ENCODE measurements at regions not wholly inside any gene's neighbourhood (a gene's known extent, or its start where the extent isn't known, plus 50 kb on each side); places are given as distances from the start of the nearest gene placed in this dataset.

GRCh38 chr3:167148136-167148535 is 232.0 kb downstream of the ZBBX start:
- TF ChIP-seq CTCF (optimal IDR thresholded peaks at IDR 0.05 in 1 of 3, IDR thresholded peaks at IDR 0.05 in 1 of 3, conservative IDR thresholded peaks at IDR 0.05 in 1 of 3; ENCODE audit: extremely low read depth in 1 of 3, insufficient read depth in 2 of 3, low read length in 3 of 3) (no peak), EZH2 (IDR thresholded peaks at IDR 0.05; ENCODE audit: low read length) (no peak)

All from keratinocyte (primary cell).